ENCODE measurements at regions not wholly inside any gene's neighbourhood (a gene's known extent, or its start where the extent isn't known, plus 50 kb on each side); places are given as distances from the start of the nearest gene placed in this dataset.

DNA sequence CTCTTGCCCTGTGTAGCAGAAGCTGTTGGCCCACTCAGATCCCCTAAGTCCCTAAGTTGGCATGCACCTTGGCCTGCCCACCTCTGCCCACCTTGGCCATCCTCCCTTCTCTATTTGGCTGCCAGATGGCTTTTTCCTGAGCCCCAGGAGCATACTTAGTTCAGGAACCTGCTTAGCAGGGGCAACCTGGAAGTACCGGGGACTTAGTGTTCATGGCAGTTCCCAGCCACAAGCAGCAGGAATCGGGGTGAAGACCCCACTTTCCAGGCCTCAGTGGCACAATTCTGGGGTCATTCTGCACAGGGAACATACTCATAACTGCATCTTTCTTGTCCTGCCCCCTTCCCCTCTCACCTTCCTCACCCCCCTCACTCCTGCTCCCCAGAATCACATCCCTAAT lies 158.0 kb upstream of the PMEPA1 start:
- Histone ChIP-seq H3K36me3 (replicated peaks) (no peaks in the 10 kb centered on the region), H3K4me1 (no peaks in the 10 kb centered on the region), H3K27me3 (ENCODE audit: low read depth) (0 out of 2 replicates have a peak, but pooled peaks cover 8% of the 10 kb centered on the region), H3K4me3 (no peak overlapping the region), H3K9me3 (no peaks in the 10 kb centered on the region)
- no peak for DNase-seq (ENCODE audit: low spot score in 2 of 2)
- in situ Hi-C loops (cut with MboI; ENCODE audit: low sequenced_read_pairs) = no loop called here

DNA sequence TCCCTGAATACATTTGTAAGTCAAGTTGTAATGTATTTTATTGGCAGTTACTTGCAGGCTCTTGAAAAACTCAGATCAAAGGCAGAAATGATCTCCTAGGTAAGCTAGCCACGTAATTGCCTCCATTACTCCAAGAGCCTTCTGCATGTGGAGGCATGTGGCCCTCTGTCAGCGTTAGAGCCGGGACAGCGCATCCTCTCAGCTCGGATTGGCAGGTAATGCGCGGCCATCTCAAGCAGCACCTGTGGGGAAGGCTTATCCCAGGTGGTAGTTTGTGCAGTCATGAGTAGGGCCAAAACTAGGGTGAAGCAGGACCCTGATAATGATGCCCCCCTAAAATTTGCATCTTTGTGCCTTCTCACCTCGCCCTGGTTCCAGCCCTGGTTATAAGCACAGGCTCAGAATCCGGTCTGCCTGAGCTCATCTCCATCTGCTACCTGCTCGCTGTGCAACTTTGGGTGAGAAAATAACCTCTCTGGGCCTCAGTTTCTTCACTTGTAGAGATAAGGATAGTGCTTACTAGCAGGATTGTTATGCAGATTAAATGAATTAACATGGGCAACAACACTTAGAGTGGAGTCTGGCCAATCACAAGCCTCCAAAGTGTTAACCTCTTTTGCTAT lies 157.5 kb upstream of the PMEPA1 start:
- 0 out of 2 replicates have a peak, but pooled peaks cover 8% of the 10 kb centered on the region for H3K27me3 ChIP-seq (ENCODE audit: low read depth)
- H3K4me1 ChIP-seq = no peaks in the 10 kb centered on the region
- no peaks in the 10 kb centered on the region for H3K9me3 ChIP-seq
- DNase-seq (ENCODE audit: low spot score in 2 of 2) = no peak
- H3K36me3 ChIP-seq (replicated peaks) = no peaks in the 10 kb centered on the region
- H3K4me3 ChIP-seq = no peak overlapping the region
- in situ Hi-C loops (cut with MboI; ENCODE audit: low sequenced_read_pairs) = no loop called here

GRCh38 chr20:57866250-57867106 lies 156.7 kb upstream of the PMEPA1 start:
- in situ Hi-C loops (cut with MboI; ENCODE audit: low sequenced_read_pairs) = no loop called here
- Histone ChIP-seq H3K4me3 (no peak overlapping the region), H3K4me1 (no peaks in the 10 kb centered on the region), H3K27me3 (ENCODE audit: low read depth) (0 out of 2 replicates have a peak, but pooled peaks cover 11% of the 10 kb centered on the region), H3K36me3 (replicated peaks) (no peaks in the 10 kb centered on the region), H3K9me3 (no peaks in the 10 kb centered on the region)
- no peak for DNase-seq (ENCODE audit: low spot score in 2 of 2)

- Histone ChIP-seq H3K9me3 (no peaks in the 10 kb centered on the region), H3K4me3 (no peak overlapping the region), H3K27me3 (ENCODE audit: low read depth) (0 out of 2 replicates have a peak, but pooled peaks cover 4% of the 10 kb centered on the region), H3K4me1 (no peaks in the 10 kb centered on the region), H3K36me3 (replicated peaks) (no peaks in the 10 kb centered on the region)
- no peak for DNase-seq (ENCODE audit: low spot score in 2 of 2)
- in situ Hi-C loops (cut with MboI; ENCODE audit: low sequenced_read_pairs) = no loop called here
Measured at GRCh38 chr20:57865266-57865665, 155.5 kb upstream of the PMEPA1 start.

GRCh38 chr20:57860576-57860975 lies 150.8 kb upstream of the PMEPA1 start:
- in situ Hi-C loops (cut with MboI; ENCODE audit: low sequenced_read_pairs) = no loop called here
- DNase-seq (ENCODE audit: low spot score in 2 of 2) = no peak
- 0 out of 2 replicates have a peak, but pooled peaks cover 2% of the 10 kb centered on the region for H3K27me3 ChIP-seq (ENCODE audit: low read depth)
- no peaks in the 10 kb centered on the region for H3K36me3 ChIP-seq (replicated peaks)
- no peaks in the 10 kb centered on the region for H3K9me3 ChIP-seq
- H3K4me3 ChIP-seq = no peak overlapping the region
- no peaks in the 10 kb centered on the region for H3K4me1 ChIP-seq

- in situ Hi-C loops (cut with MboI; ENCODE audit: low sequenced_read_pairs) = no loop called here
- no peak overlapping the region for H3K4me3 ChIP-seq
- H3K4me1 ChIP-seq = no peaks in the 10 kb centered on the region
- no peaks in the 10 kb centered on the region for H3K9me3 ChIP-seq
- DNase-seq (ENCODE audit: low spot score in 2 of 2) = no peak
- 0 out of 2 replicates have a peak, but pooled peaks cover 2% of the 10 kb centered on the region for H3K27me3 ChIP-seq (ENCODE audit: low read depth)
- no peaks in the 10 kb centered on the region for H3K36me3 ChIP-seq (replicated peaks)
Measured at GRCh38 chr20:57857969-57858368, 148.2 kb upstream of the PMEPA1 start.

GRCh38 chr20:57857118-57857517 lies 147.3 kb upstream of the PMEPA1 start:
- Histone ChIP-seq H3K36me3 (replicated peaks) (no peaks in the 10 kb centered on the region), H3K9me3 (no peaks in the 10 kb centered on the region), H3K4me1 (no peaks in the 10 kb centered on the region), H3K27me3 (ENCODE audit: low read depth) (0 out of 2 replicates have a peak, but pooled peaks cover 2% of the 10 kb centered on the region), H3K4me3 (no peak overlapping the region)
- no peak for DNase-seq (ENCODE audit: low spot score in 2 of 2)
- in situ Hi-C loops (cut with MboI; ENCODE audit: low sequenced_read_pairs) = no loop called here

DNA sequence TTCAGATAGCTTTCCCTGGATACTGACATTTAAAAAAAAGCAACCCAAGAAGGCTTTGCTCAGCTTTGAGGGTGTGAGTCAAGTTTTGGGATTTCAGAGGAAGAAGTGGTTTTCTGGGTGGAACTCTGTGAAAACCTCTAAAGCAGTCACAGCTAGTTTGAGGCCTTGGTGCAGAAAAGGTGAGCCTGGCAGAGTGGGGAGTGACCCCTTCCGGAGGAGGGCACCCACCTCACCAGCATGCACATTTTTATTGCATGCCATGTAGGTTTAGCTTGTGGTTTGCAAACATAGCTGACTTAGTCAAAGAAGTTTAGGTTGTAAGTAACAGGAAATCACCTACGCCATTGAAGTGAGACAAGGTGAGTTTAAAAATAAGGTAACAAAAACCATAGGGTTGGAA lies 146.8 kb upstream of the PMEPA1 start:
- H3K27me3 ChIP-seq (ENCODE audit: low read depth) = 0 out of 2 replicates have a peak, but pooled peaks cover 2% of the 10 kb centered on the region
- no peaks in the 10 kb centered on the region for H3K9me3 ChIP-seq
- no peak for DNase-seq (ENCODE audit: low spot score in 2 of 2)
- in situ Hi-C loops (cut with MboI; ENCODE audit: low sequenced_read_pairs) = no loop called here
- H3K36me3 ChIP-seq (replicated peaks) = no peaks in the 10 kb centered on the region
- no peaks in the 10 kb centered on the region for H3K4me1 ChIP-seq
- H3K4me3 ChIP-seq = no peak overlapping the region

- H3K4me1 ChIP-seq = no peaks in the 10 kb centered on the region
- H3K36me3 ChIP-seq (replicated peaks) = no peaks in the 10 kb centered on the region
- no peak for DNase-seq (ENCODE audit: low spot score in 2 of 2)
- H3K4me3 ChIP-seq = no peak overlapping the region
- in situ Hi-C loops (cut with MboI; ENCODE audit: low sequenced_read_pairs) = no loop called here
- no peaks in the 10 kb centered on the region for H3K9me3 ChIP-seq
- no peaks in the 10 kb centered on the region for H3K27me3 ChIP-seq (ENCODE audit: low read depth)
Measured at GRCh38 chr20:57851796-57852195, 142.0 kb upstream of the PMEPA1 start.

DNA sequence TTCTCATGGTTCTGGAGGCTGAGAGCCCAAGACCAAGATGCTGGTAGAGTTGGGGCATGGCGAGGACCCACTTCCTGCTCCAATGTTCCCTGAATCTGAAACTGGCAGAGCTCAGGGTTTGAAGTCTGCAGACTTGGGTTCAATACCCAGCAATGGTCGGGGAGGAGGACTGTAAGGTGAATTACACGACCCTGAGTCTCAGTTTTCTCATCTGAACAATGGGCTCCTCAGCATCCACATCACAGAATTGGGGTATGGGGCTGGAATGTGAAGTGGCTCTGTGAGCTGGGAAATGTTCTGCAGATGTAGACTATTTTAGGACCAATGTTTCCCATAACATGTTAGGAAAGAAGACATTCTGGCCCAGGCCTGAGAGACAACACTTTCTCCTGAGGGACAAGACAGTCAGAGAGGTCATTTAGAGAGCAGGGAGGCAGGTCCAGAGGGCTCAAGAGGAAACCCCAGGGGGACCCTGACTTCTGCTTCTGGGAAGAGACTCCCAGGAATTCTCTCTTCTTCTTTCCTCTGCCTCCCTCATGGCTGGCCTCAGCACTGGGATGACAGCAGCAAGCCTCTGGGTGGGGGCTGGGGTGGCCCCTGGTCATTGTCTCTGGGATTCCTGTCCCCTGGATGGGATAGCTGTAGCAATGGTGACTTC lies 141.3 kb upstream of the PMEPA1 start:
- in situ Hi-C loops (cut with MboI; ENCODE audit: low sequenced_read_pairs) = no loop called here

GRCh38 chr20:57849521-57850215 lies 139.9 kb upstream of the PMEPA1 start:
- Histone ChIP-seq H3K4me1 (no peaks in the 10 kb centered on the region), H3K4me3 (no peak overlapping the region), H3K27me3 (ENCODE audit: low read depth) (no peaks in the 10 kb centered on the region), H3K9me3 (no peaks in the 10 kb centered on the region), H3K36me3 (replicated peaks) (no peaks in the 10 kb centered on the region)
- in situ Hi-C loops (cut with MboI; ENCODE audit: low sequenced_read_pairs) = no loop called here
- no peak for DNase-seq (ENCODE audit: low spot score in 2 of 2)

More for the DNA sequence above, 141.3 kb upstream of the PMEPA1 start:
- Histone ChIP-seq H3K27me3 (ENCODE audit: low read depth) (no peaks in the 10 kb centered on the region), H3K36me3 (replicated peaks) (no peaks in the 10 kb centered on the region), H3K4me1 (no peaks in the 10 kb centered on the region), H3K4me3 (no peak overlapping the region), H3K9me3 (no peaks in the 10 kb centered on the region)
- DNase-seq (ENCODE audit: low spot score in 2 of 2) = no peak

GRCh38 chr20:57849121-57849520 lies 139.3 kb upstream of the PMEPA1 start:
- H3K4me3 ChIP-seq = no peak overlapping the region
- no peak for DNase-seq (ENCODE audit: low spot score in 2 of 2)
- H3K36me3 ChIP-seq (replicated peaks) = no peaks in the 10 kb centered on the region
- no peaks in the 10 kb centered on the region for H3K9me3 ChIP-seq
- H3K27me3 ChIP-seq (ENCODE audit: low read depth) = no peaks in the 10 kb centered on the region
- no peaks in the 10 kb centered on the region for H3K4me1 ChIP-seq
- in situ Hi-C loops (cut with MboI; ENCODE audit: low sequenced_read_pairs) = no loop called here

DNA sequence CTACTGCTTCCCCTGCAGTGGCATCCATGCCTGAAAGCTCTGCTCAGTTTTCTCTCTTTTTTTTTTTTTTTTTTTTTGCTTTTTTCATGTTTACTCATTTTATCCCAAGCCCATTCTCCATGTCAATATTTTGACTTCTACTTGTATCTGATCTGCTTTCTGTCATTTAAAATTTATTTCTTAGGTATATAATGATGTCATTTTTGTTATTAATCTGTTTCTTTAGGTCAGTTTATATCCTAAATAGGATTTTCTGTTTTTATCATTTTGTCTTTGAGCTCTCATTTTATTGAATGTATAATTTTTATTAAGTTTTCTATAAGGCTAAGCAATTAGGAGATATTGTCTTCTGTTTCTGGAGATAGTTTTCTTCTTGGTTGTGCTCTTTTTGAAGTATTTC lies 138.5 kb upstream of the PMEPA1 start:
- DNase-seq (ENCODE audit: low spot score in 2 of 2) = no peak
- H3K4me3 ChIP-seq = no peak overlapping the region
- in situ Hi-C loops (cut with MboI; ENCODE audit: low sequenced_read_pairs) = no loop called here
- no peaks in the 10 kb centered on the region for H3K4me1 ChIP-seq
- no peaks in the 10 kb centered on the region for H3K9me3 ChIP-seq
- H3K27me3 ChIP-seq (ENCODE audit: low read depth) = no peaks in the 10 kb centered on the region
- H3K36me3 ChIP-seq (replicated peaks) = no peaks in the 10 kb centered on the region
